GM19395 (cell line): ENCODE measurements at regions not wholly inside any gene's neighbourhood (a gene's known extent, or its start where the extent isn't known, plus 50 kb on each side); places are given as distances from the start of the nearest gene placed in this dataset.

Experiments used
- ATAC-seq: cut with Tn5 transposase; IDR thresholded peaks from one replicate; pipeline ENCODE4 v1.9.1; 2021; ENCODE audit warnings: mild to moderate bottlenecking, moderate library complexity; ENCODE audit not compliant: unreplicated experiment

DNA sequence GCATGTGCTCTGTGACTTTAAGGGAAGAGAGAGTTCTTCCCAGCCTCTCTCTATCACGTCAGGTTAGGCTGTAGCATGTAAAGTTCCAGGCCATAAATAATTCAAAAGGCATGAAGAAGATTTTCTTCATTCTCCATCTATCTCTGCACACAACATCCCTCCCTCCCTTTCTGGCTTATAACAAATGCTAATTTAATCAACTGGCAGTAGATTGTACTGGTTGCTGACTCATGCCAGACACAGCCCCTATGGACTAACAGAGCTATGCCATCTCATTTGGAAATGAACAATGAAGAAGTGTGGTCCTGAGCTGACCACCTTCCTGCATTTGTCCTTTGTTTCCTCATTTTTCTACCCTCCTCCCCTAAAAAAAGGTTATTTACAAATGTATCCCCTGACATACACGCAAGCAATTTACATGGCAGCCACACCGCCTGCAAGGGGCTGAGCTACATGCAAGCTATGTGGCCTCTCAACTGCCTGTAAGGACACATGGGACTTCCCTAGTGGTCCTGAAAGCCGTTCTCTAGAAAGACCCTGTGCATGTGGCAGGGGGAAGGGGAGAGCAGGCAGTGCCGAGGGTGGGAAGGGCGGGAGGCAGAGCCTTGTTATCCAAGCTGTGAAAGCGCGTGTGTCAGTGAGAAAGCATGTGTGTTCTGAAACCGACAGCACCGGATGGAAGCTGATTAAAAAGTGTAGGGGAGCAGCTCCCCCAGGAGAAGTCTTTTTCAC, 90.9 kb upstream of the KLF7 start:
- ATAC-seq = no peak

DNA sequence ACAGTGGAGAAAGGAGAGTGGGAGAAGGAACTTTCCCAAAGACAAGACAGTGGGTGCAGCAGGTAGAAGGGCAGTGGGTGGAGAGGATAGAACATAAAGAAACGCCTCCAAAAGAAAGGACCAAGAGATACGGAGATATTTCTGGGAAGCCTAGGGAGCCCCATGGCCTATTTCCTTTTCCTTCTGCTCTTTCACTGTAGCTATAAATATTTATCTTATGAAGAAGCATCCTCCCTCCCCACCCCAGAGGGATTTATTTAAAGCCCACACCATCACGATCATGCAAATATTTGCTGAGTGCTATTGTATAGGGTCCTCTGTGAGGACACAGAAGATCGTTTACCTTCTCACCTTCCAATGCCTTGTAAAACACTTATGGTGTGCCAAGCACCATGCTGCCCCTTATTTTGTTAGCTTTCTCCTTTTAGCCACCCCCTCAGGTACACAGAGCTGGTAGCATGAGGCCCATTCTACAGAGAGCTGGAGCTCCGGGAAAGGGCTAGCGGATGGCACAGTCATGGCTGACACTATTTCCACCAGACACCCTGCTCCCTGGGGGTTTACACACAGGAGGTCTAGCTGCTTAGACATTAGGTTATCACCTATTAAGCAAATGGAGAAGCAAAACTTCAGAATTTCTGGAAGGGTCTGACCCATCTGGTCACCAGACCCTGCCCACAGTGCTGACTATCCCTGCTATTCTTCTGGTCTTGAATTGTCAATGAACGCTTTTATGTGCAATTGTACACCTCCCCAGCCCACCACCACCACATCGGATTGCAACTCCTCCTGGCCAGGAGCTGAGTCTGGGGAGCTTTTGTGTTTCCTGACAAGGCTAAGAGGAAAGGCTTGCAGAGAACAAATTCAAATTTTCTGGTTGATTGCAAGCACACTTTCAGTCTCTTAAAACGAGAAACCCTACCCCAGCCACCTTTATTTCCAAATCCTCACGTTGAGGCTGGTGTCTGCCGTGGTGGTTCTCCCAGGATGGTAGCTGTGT, 91.8 kb upstream of the KLF7 start:
- ATAC-seq = no peak

DNA sequence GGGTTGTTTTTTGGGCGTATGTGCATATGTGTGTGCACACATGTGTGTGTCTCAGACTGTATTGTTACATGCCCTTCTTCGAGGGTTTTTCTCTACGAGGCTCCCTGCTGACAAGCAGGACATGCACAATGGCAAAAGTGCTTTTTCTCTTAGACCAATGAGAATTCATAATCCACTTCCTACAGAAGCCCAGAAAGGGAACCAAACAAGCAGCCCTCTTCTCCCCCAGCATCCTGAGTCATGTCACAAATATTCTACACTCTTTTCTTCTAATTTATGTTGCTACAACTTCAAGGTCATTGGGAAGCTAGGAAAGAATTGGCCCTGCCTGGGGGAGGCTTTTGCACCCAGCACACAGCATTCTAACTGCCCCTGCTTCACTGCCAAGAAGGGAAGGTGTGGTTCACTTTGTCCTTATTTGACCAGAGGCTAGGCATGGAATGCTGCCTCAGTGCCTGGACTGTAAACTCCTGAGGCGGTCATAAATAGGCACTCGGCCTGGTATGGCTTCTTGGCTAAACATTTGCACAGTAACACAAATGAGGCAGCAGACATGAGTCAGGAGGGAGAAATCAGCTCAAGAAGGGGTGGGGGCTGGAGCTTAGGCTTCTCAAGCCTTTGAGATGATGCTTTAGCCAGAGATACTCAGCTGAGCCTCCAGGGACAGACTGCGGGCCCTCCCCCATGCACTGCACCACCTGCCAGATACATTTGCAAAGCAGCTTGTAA, 92.7 kb upstream of the KLF7 start:
- ATAC-seq = no peak

DNA sequence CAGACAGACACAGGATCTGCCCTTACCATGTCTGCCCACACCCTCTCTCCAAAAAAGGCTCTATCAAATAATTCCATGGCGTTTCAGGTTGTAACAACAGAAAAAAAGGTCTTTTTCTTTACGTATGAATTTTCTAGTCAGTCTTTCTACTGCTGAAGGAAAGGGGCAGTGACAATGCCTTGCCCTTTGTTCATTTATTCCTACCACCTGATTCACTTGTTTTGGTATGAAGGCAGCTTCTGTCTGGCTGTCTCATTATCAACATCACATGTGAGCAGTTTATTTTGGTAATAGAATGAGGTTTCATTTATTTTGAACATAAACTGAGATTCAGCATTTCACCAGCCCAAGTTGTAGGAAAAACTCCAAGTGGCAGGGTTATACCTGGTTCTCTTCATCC, 94.3 kb upstream of the KLF7 start:
- no peak for ATAC-seq

DNA sequence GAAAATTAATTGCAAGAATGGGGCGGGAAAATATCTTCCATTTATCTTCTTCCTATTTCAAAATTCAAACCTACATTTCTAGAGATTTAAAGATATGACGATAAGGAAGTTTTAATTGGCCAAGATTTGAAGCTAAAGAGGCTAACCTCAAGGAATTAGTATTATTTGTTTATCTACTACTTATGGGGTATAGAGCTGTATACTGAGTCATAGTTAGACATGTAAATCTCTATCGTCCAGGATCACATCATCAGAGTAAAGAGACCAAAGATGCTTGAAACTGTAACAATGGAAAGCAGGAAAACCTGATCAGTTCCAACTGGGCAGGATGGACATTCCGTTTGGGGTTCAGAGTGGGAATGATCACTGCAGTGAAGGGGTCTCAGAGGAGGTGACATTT, 95.2 kb upstream of the KLF7 start:
- no peak for ATAC-seq

DNA sequence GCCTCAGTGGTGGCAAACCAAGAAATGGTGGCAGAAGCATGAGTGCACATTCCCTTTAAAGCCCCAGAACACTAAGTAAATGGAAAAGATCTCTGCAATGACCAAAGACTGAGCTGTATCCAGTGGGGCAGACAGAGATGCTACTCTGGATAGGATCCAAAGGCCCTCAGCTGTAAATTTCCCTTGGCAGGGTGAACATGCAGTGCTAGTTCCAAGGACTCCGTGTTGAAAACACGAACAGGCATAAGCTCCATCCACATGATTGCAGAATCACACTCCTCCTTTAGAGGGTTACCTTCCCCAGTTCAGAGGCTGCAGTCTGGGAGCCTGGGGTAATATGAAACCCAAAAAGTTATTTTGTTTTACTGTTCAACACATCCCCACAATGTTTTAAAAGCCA, 98.6 kb upstream of the KLF7 start:
- no peak for ATAC-seq

DNA sequence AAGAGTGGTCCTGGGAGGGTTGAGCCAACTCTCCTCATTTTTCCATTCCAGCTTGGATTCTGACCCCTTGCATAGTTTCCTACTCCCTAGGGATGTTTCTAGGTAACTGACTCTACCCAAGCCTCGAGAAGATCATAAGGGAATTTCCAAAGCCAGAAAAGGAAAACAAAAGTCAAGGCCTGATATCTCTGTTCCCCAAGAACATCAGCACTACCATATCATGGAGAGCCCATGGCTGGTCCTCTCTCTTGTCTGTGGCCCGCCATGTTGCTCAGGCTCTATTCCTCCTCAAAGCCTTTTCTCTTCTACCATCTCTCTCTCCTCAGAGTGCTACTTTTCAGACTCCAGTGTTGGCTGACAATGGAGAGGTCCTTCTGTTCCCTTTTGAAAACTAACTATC, 99.6 kb upstream of the KLF7 start:
- ATAC-seq = no peak

DNA sequence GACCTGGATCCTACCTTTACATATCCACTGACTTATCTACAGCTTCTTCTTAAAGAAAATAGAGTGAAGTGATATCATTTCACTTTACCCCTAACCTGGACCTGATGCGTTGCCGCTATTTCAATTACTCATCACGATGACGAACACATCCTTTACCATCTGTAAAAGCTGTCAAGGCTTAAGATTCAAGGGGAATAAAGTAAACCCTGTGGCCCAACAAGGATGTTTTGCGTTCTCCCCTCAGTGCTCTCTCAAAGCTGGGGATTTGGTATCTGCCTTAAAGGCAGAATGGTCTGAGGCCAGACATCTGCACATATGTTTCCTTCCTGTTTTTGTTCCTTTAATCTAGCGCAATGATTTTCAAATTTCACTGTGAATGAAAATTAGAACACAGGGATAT, 100.1 kb upstream of the KLF7 start:
- ATAC-seq = no peak

DNA sequence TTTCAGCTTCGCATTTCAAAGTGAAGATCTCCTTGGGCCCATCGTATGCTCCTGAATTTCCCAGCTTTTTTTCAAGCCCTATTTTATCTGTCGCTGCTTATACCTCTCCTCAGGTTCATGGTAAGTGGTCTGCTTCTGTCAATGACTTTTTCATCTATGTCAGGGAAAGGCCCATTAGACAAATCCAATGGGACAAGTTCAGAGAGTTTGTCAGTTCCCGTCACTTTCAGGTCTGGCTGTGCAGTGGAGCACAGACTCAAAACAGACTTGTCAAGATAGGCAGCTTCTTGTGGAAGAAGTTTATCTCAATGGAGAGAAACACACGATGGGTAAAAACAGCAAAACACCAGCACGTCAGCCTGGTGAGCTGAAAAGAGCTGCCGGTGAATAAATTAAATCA, 100.9 kb upstream of the KLF7 start:
- no peak for ATAC-seq

DNA sequence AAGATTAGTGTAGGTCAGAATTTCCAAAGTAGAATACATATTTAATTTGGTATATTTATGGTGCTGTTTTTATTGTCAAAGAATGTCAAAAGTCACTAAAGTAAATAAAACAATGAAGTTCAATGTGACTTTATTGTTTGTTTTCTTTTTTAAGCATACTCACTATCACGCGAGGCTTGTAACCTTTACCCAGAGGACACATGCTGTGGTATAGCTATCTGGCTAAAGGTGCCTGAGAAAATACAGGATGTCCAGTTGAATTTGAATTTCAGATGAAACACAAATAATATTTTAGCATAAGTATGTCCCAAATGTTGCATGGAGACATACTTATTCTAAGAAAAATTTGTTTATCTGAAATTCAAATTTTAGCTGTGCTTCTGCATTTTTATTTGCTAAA, 103.3 kb upstream of the KLF7 start:
- ATAC-seq = no peak

DNA sequence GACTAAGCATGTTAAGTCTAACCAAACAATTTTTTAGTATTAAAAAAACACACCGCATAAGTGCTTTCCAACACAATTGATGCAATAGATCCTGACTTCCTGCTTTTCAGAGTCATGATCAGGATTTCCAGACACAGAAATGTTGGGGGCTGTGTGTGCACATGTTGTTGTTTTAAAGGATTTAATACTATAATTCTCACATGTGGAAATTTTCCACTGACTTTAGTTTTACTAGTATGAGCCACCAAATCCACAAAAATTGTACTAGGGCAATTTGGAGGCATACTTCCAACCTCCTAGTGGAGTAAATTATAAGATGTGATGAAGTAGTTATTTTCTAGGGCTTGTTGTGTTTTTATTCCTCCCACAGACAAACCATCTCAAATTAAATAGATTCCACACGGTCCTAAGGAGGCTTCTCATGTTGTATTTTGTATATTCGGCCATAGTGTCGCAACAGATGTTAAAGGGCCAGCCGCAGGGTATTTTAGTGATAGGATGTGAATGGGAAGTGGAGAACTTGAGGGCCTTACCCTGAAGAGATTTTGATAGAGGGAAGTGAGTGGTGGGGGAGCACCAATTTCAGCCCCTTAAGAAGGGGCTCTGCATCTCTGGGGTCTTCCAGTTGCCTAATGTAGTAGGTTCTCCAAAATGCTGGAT, 108.9 kb upstream of the KLF7 start:
- ATAC-seq = no peak

DNA sequence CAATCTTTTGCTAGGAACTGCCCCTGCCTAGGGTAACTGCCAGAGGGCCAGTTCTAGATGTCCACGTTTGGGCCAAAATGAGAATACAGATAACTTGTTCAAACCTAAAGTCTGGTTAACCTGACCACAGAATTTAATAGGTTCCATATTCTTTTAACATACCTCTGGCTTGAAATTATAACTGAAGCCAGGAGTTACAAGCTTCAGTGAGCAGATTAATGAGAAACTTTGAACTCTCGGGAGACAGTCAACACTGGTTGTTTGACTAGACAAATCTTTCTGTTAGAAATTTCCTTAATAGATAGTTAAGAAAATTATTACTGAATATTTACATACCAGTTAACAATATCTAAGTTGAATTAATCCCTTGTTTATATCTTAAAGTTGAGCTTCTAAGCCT, 110.0 kb upstream of the KLF7 start:
- ATAC-seq = no peak

DNA sequence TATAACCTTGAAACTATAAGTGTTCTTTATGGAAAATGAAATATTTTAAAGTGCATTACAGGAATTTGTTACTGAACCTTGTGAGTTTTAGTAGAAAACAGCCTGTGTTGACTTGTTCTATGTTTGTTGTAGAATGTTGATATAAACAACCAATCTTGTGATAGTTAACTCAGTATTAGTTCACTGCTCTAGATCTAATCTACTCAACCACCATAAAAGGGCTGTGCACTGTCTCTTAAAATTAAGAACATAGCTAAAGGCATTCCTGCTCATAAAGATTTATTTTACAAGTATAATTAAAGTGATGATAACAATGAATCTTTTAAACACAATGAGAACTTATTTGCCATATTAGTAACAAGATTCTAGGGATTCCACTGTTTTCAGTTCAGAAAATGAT, 110.5 kb upstream of the KLF7 start:
- no peak for ATAC-seq

DNA sequence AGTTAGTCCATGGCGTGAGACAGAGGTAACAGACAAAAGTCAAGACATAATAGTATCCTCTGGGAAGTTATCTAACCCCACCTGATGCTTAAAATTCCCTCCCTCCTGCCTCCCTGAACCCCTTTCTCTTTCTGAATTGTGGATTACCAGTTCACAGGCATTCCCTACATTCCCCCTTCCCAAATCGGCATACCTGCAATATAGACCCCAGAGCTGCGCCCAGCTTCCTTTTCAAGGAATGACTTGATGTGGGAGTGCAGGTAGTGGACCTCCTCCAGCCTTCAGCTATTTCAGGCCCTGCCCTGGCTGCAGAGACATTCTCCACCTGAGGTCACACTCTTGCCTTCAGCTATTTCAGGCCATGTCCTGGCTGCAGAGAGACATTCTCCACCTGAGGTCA, 111.1 kb upstream of the KLF7 start:
- ATAC-seq = no peak

DNA sequence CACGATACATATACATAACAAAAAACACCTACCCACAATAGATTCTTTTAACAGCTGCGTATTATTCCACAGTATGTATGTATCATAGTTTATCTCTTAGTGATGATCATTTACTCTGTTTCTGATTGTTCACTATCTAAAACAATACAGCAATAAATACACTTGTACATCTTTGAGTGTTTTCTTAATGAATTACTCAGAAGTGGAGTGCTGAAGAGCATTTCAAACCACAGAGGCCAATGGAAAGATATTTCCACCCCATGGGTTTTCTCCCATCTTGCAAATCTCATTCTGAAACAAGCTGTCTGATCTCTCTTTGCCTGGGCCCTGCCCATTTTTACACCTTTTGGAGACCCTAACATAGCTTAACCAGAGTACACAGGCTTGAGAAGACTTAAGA, 113.8 kb upstream of the KLF7 start:
- ATAC-seq = no peak

DNA sequence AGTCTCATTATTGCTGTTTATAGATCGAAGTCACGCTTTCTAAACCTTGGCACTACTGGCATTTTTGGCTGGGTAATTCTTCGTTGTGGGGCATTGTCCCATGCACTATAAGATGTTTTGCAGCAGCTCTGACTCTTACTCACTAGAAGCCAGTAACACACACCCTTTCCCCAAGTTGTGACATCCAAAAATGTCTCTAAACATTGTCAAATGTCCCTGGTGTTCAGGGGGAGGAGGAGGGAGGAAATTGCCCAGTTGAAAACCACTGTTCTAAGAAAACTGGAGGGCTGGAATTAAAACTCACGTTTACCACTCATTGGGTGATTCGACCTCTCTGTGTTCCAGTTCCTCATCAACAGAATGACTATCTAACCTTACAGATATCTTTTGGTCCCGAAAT, 115.7 kb upstream of the KLF7 start:
- no peak for ATAC-seq

DNA sequence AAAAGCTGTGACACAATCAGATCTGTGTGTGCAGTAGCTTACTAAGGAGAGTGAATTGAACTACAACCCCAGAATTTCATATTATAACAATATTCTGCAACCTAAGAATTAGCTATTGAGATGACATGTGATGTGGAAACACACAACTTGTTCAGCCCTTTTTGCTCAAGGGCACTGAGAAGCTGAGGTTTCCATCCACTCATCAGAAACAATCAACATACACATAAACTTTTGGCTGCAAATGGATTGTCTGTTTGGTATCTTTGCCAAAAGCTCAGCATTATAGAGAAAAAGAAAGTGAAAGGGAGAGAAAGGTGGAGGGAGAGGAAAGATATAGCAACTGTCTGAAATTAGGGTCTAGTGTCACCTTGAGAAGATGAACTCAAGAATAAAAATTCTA, 117.2 kb upstream of the KLF7 start:
- ATAC-seq = peak; percentile 42

DNA sequence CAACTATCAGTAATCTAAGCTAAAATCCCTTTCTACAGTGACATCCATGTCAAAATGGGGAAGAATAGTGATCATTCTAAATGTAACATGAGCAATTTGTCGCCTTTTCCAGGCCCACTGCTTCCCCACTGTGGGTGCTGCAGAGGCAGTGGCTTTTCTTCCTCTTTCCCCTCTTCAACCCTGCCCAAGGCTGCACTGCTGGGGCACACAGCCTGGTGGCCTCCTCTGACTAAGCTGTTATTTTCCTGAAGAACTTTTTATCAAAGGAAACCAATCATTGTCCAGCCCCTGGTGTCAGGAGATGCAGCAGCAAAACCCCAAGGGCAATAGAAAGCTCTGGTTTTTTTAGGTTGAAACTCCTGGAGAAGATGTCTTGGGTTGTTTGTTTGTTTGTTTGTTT, 117.6 kb upstream of the KLF7 start:
- ATAC-seq = peak; percentile 39

DNA sequence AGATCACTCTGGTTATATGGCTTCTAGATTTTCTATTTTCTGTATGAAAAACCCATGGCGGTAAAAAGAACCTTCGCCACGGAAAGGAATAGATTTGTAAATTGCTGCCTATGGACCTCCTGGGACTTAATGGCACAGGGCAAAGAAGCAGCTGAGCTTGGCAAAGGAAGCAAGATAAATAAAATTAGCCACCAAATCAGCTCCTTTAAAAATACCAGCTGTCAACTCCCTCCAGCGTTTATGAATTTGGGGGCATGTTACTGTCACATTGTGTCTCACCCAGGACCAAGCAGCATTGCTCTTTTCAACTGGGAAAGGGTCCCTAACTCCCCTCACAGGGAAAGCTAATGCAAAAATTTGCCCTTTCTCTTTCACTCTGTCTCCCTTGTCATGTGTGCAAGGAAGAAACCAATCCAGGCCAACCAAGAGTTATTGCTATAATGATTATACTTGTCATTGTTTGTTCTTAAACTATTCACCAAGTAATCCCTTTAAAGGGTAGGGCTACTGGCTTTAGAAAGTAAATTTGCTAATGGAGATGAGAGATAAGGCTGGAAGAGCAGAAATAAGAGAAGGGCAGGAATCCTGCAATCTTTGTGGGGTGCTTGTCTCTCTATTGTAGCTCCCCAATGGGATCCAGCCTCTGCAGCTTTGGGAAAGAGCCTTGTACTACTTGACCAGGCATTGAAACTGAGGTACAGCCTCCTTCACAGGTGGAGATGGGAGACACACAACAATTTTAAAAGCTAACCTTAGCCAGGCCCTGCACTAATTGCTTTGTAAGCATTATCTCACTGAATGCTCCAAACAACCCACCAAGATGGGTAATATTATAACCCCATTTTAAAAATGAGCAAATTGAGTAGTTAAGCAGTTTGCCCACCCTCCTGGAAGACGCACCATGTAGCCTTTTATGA, 119.1 kb upstream of the KLF7 start:
- peak; percentile 1 for ATAC-seq

DNA sequence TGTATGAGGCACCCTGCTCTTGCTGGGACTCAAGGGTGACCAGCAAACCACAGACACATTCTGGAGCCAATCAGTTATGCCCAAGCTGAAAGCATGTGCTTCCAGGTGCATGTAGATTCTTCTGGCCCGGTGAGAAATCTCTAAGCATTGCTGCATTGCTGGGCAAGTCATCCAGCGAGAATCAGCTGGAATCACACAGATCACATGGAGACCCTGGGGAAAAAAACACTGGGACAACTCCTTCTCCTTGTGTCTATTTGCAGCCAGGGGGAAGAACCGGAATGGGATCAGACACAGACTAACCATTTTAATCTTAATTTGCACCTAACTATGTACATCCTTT, 119.7 kb upstream of the KLF7 start:
- ATAC-seq = peak; percentile 39
